NT2/D1 (cell line): ENCODE measurements at regions not wholly inside any gene's neighbourhood (a gene's known extent, or its start where the extent isn't known, plus 50 kb on each side); places are given as distances from the start of the nearest gene placed in this dataset.

Experiments
- SUZ12 ChIP-seq: IDR thresholded peaks from 2 replicates; pipeline ENCODE4 v1.6.1; 2011; ENCODE audit not compliant: insufficient read length, insufficient read depth; ENCODE audit errors: extremely low read depth
- YY1 ChIP-seq: IDR thresholded peaks from 2 replicates; pipeline ENCODE4 v1.6.1; 2011; ENCODE audit not compliant: insufficient read length, insufficient read depth
- ZNF274 ChIP-seq: IDR thresholded peaks from 2 replicates; pipeline ENCODE4 v1.6.1; 2011; ENCODE audit warnings: mild to moderate bottlenecking, low read depth, low read length

DNA sequence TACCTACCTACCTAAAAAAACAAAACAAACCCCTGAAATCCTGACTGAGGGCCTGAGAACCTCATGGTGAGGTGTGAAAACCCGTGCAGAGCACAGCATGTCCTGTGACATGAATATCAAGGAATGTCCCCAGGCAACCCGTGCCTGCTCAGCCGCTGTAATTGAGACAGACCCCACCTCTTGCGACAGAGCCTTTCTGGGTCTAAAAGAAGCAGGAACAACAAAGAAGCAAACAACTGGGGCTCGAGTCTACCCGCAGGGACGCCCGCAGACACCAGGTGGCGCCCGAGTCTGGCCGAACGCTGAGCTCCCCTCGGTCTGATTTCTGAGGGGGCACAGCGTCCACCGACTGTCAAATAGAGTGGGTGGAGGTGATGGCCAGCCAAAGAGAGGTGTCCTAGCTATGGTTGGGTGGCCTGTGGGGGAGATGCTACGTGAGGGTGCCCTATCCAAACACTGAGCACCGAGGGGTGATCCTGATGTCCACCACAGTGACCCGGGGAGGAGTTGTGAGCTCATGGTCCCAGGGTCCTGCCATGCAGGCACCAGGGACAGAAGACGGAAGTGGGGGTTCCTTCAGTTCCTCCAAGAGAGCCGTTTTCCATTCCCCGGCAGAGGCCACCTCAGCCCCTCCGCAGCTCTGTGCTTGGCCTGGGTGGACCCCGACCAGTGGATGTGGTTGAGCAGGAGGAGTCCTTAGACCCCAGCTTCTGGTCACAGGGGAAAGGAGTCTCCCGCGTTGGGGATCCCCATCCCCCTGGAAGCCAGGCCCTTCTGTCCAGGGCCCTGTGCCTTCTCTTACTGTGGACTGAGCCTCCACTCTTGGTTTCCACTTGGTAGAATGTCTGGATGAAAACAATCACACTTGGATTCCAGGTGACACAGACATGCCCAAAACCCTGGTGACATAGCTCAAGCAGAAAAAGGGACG lies 268.2 kb downstream of the CDC5L start:
- no peak for TF ChIP-seq YY1
- no peak for TF ChIP-seq ZNF274
- no peak for TF ChIP-seq SUZ12
